ENCODE measurements at regions not wholly inside any gene's neighbourhood (a gene's known extent, or its start where the extent isn't known, plus 50 kb on each side); places are given as distances from the start of the nearest gene placed in this dataset.

DNA sequence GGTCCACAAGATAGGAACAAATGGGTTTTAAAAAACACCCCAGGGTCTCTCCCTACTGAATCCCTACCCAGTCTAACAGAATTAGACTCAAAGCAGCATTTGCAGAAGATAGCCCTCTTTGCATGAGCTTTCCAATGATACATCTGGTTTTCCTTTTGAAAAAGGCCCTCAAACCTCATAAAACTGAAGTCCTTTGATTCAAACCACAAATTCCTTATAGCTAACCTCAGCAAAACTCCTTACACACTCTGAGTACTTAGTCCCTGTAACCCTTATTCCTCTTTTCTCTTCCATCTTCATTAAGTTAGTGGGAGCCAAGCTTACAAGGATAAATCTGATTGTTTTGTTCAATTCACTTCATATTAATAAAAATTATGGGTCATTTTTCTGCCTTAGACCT is 90.5 kb upstream of the TNC start:
- DNase-seq (ENCODE audit: low read depth in 4 of 4, low spot score in 3 of 4) = no peak

DNA sequence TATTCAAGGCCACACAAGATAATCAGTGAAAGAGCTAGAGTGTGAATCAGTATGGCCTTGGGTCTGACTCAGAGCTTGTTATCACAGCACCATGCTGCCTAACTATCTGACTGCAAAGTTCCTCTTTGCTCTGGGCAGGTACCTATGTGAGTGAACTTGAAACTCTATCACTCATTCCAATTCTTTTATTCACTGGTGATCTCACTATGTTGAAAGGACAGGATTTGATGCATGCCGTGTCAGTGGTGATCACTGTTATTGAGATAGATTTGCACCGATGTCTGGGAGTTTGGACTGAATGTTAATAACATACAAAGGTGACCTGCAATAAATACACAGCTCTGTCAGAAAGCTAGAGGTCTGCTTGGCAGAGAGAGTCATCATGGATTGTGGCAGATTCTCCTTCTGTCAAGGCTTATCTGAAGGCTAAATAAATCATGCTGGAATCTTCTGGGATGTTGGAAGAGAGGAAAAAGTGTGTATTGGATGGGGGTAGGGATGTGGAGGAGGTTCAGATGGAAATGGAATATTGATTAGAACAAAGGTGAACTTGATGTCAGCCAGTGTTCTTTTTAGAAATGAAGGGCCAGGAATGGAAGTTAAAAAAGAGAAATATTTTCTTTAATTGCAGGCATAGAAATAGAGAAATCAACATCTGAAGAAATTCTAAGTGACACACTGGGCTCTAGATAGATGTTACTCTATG is 91.8 kb upstream of the TNC start:
- no peak for DNase-seq (ENCODE audit: low read depth in 4 of 4, low spot score in 3 of 4)

- DNase-seq (ENCODE audit: low read depth in 4 of 4, low spot score in 3 of 4) = no peak
These were observed 92.7 kb upstream of the TNC start for GRCh38 chr9:115210699-115211098.

DNA sequence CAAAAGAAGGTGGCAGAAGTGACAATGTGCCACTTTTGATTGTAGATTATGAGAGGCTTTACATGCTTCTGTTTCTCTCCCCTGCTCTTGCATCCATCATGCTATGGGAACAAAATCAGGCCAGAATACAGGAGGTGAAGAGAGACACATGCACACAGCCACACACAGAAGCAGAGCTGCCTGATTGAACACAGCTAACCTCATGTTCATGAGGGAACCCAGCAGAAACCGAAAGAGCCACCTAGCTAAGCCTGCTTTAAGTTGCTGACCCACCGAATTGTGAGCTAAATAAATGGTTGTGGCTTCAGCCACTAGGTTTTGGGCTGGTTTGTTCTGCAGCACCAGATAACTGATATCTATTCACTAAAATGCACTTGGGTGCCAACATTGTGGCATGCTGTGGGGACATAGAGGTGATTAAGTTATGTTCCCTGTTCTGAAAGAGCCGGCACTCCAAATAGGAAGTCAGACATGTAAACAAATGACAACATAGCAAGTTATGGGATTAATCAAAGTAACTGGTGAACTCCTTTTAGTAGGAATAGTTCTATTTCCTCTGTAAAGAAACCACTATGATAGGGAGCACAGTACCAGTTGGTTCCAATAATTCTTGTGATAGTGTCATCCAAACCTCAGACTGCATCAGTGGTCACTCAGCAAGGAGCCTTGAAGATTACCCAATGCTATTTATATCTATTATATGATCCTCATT is 93.6 kb upstream of the TNC start:
- no peak for DNase-seq (ENCODE audit: low read depth in 4 of 4, low spot score in 3 of 4)

GRCh38 chr9:115212125-115212605 is 94.2 kb upstream of the TNC start:
- DNase-seq (ENCODE audit: low read depth in 4 of 4, low spot score in 3 of 4) = no peak

- DNase-seq (ENCODE audit: low read depth in 4 of 4, low spot score in 3 of 4) = no peak
These were observed 94.9 kb upstream of the TNC start for GRCh38 chr9:115212832-115213231.

DNA sequence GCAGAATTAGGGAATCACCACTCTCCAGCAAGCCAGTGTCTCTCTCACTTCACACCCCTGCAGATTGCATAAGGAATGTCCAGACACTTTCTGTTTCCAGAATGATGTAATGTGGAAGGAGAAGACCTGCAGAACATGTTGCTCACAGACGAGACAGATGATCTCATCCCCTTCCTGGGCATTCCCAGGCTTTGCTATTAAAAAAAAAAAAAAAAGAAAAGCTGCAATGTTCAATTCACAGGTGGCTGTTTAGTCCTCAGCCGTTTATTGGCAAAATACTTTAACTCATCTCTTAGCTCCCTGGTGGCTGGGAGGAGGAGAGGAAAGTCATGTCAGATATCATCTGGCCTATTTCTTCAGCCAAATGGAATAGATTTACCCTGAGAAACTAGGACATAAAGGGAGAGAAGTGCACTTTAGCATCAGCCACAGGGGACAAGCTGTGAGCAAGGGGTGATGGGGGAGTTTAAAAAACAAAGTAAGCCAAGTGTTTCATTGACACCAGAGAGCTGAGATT is 95.9 kb upstream of the TNC start:
- DNase-seq (ENCODE audit: low read depth in 4 of 4, low spot score in 3 of 4) = no peak

GRCh38 chr9:115216873-115217272 is 98.9 kb upstream of the TNC start:
- no peak for DNase-seq (ENCODE audit: low read depth in 4 of 4, low spot score in 3 of 4)

DNA sequence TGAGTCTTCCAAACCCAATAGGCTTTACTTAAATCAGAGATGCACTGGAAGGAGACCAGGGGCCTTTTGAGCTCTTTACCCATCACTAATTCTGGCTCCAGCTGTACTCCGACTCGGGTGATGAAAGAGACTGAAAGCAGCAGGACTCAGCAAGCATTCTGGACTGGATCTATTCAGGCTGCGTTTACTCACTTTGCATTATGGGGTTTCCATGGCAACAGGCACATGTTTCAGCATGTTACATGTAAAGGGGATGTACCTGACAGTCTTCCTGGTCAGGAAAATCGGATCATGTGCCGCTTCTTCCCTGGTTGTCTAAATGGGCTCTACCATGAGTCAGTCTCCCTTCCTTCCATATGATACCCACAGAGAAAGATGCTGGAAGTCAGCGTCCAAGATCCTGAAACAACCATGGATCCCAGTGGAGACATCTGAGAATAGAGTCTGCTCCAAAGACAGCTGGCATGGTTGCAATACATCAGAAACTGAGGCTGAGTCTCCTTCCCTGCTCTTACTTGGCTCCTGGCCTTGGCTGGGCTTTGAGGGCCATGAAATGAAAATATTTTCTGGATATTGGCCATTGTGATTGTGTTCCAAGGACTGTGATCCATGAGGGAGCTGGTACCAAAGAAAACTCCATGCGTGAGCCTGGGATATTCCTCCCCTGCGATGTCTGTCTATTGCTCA is 102.5 kb upstream of the TNC start:
- no peak for DNase-seq (ENCODE audit: low read depth in 4 of 4, low spot score in 3 of 4)

DNA sequence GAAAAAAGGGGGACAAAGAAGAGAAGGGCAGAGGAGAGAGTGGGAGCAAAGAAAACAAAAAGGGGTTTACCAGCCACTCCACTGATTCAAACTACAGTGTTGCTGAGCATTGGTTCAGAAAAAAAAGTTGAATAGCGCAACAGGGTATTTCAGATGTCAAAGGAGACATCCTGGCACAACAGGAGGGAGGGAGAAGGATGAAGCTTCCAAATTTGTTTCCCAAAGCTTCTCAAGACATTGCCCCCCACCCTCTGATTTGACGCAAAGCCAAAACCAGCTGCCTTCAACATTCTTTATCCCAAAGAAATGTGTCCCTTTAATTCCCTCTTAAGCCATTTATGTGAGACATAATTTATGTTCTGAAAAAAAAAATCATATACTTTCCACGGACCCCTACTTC is 105.5 kb upstream of the TNC start:
- DNase-seq (ENCODE audit: low read depth in 4 of 4, low spot score in 3 of 4) = no peak

DNA sequence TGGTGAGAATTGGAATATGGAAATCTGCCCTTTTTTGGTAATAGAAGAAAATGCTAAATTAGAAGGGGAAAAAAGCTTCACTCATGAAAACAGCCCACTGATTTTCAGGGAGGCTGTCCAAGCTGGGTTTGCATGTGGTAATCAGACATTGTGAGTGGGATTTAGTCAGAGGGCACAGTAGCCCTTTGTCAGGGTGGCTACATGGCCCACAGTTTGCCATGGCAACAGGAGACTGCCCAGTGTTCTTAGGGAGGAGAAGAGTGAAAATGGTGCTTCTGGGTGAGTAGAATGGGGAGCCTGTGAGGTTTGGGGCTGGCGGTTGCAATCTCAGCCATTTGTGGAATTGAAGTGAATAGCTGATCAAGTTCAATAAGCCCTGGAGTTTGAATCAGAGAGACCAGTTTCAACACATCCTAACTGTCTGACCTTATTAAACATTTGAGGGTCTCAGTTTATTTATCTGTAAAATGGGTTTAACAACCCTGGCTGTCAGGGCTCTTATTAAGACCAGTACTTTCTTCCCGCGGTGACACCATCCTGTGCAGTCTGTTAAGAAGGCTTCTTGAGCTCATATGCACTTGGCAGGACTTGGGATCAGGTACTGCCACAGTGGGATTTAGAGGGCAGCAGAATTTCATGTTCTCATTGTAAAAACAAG is 107.6 kb upstream of the TNC start:
- DNase-seq (ENCODE audit: low read depth in 4 of 4, low spot score in 3 of 4) = no peak

- DNase-seq (ENCODE audit: low read depth in 4 of 4, low spot score in 3 of 4) = no peak
These were observed 108.2 kb upstream of the TNC start for GRCh38 chr9:115226152-115226551.

DNA sequence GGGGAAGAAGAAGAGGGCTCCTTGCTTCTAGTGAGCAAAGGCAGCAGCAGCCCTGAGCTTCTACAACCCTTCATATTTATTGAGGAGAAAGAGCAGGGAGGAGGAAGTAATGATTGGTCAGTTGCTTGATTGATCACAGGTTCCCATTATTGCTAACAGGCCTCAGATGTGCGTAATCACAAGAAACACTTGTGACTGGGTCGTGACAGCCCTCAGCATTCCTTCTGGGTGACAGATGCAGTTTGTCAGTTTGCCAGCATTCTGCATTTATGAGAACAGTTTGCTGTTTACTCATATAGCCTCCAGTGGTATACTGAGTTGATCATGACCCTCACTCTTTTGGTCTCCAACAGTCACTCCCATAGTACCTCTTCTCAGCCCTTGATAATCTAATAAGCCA is 111.5 kb upstream of the TNC start:
- no peak for DNase-seq (ENCODE audit: low read depth in 4 of 4, low spot score in 3 of 4)

- DNase-seq (ENCODE audit: low read depth in 4 of 4, low spot score in 3 of 4) = no peak
These were observed 113.1 kb upstream of the TNC start for GRCh38 chr9:115230924-115231515.

DNA sequence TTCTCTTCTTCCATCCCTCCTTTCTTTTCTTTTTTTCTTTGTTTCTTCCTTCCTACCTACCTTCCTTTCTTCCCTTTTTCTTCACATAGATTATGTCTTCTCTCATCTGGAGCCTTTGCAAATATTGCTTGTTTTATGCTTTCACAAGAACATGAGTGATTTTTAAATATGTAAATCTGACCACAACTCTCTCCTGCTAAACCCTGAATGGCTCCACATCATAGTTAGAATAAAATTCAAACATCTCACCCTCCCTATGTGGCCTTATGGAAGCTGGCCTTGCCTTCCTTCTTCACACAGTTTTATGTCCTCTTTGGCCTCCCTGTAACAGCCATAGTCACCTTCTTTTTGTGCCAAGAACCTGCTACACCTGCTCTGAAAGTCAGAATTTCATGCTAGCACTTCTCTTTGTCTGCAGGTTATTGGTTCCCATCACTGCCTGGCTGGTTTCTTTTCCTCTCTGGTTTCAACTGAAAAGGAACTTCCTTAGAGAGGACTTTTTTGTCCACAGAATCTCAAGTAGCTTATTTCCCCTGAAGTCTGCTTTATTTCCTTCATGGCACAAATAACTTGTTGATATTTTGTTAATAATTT is 114.3 kb upstream of the TNC start:
- no peak for DNase-seq (ENCODE audit: low read depth in 4 of 4, low spot score in 3 of 4)

DNA sequence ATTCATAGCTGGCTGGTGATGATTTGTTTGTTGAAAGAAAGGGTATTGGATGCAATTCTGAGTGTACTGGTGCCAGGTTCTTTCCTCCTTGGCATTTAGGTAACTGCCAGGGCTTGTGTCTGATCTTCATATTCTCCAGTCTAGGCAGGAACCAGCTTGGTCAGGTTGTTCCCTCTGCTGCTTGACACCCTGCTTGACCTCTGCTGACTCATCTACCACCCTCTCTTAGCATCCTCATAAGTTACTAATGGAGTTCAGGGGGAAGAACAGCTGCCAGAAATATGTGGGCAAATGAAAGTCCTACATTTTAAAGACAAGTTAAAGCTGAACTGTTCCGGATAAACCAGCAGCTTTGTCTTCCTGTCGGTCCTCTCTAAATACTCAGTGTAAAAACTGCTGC is 116.1 kb upstream of the TNC start:
- DNase-seq (ENCODE audit: low read depth in 4 of 4, low spot score in 3 of 4) = no peak

- DNase-seq (ENCODE audit: low read depth in 4 of 4, low spot score in 3 of 4) = no peak
These were observed 117.3 kb upstream of the TNC start for GRCh38 chr9:115235221-115235620.

DNA sequence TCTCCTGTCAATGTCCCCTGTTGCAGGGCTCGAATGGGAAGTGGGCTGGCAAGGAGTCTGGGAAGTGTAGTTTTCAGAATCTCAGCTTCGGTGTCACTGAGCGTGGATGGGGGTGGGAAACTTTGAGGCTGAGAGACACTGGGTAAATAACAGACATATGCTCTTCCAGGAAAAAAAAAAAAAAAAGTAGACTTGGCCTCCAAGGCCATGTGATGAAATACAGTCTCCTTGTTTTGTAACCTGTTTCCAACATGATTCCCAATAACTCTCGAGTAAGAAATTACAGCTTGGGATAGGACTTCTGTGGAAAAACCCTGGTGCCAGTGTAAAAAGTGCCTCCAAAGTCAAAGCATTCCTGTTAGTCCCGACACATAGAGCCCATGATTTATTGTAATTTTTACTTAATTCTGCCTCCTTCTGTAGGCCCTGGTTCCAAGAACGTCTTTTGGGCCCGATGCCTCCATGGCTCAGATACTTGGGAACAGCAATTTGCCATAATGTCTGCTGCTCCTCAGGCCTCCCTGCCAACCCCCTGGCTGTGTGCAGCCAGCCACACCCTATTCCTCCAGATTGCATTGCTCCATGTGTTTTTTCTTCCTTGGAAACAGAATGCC is 119.5 kb upstream of the TNC start:
- no peak for DNase-seq (ENCODE audit: low read depth in 4 of 4, low spot score in 3 of 4)

GRCh38 chr9:115240676-115241075 is 122.7 kb upstream of the TNC start:
- DNase-seq (ENCODE audit: low read depth in 4 of 4, low spot score in 3 of 4) = no peak

DNA sequence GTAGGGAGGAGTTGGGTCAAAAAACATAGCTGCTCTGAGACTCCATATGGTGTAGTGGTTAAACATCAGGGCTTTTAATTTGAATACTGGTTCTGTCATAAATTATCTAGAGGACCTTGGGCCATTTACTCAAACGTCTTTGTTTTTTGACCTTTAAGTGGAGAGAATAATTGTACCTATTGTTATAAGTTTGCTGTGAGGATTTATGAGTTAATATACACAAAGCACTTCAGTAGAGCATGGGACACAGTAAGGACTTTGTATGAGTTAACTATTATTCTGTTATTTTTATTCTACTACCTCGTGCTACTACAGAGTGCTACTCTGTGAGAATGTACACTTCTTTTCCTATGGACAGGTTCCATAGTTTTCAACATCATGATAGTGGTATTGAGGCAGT is 123.7 kb upstream of the TNC start:
- DNase-seq (ENCODE audit: low read depth in 4 of 4, low spot score in 3 of 4) = no peak

Measured in right renal pelvis (tissue), 4 donors.